HG03097 (cell line): ENCODE measurements at regions not wholly inside any gene's neighbourhood (a gene's known extent, or its start where the extent isn't known, plus 50 kb on each side); places are given as distances from the start of the nearest gene placed in this dataset.
"Not testable (repeated sequence)": the region's sequence is repeated elsewhere in the genome, so short reads cannot be mapped to it uniquely, and the experiment has no call there.

Source experiments
- ATAC-seq: cut with Tn5 transposase; IDR thresholded peaks from one replicate; pipeline ENCODE4 v1.9.1; 2021; ENCODE audit not compliant: unreplicated experiment, low FRiP score

GRCh38 chr1:232422898-232423297 lies 207.0 kb downstream of the SIPA1L2 start:
- no peak for ATAC-seq

- no peak for ATAC-seq
Measured at GRCh38 chr1:232422098-232422497, 207.8 kb downstream of the SIPA1L2 start.

GRCh38 chr1:232421143-232421796 lies 208.7 kb downstream of the SIPA1L2 start:
- ATAC-seq = no peak

- no peak for ATAC-seq
Measured at GRCh38 chr1:232417636-232418248, 212.2 kb downstream of the SIPA1L2 start.

- no peak for ATAC-seq
Measured at GRCh38 chr1:232416026-232416568, 213.8 kb downstream of the SIPA1L2 start.

GRCh38 chr1:232415481-232415880 lies 214.5 kb downstream of the SIPA1L2 start:
- ATAC-seq = not testable (repeated sequence)

GRCh38 chr1:232414100-232414499 lies 215.8 kb downstream of the SIPA1L2 start:
- no peak for ATAC-seq

GRCh38 chr1:232413674-232414073 lies 216.3 kb downstream of the SIPA1L2 start:
- no peak for ATAC-seq

GRCh38 chr1:232409584-232409983 lies 220.3 kb downstream of the SIPA1L2 start:
- ATAC-seq = no peak

- ATAC-seq = no peak
Measured at GRCh38 chr1:232407120-232407519, 222.8 kb downstream of the SIPA1L2 start.

GRCh38 chr1:232405781-232406180 lies 224.2 kb downstream of the SIPA1L2 start:
- ATAC-seq = no peak

GRCh38 chr1:232404981-232405731 lies 224.8 kb downstream of the SIPA1L2 start:
- no peak for ATAC-seq

- no peak for ATAC-seq
Measured at GRCh38 chr1:232404227-232404626, 225.7 kb downstream of the SIPA1L2 start.

GRCh38 chr1:232403017-232403714 lies 226.8 kb downstream of the SIPA1L2 start:
- no peak for ATAC-seq

GRCh38 chr1:232398823-232399222 lies 231.1 kb downstream of the SIPA1L2 start:
- ATAC-seq = no peak

- ATAC-seq = no peak
Measured at GRCh38 chr1:232393444-232394146, 236.3 kb downstream of the SIPA1L2 start.

GRCh38 chr1:232393010-232393409 lies 236.9 kb downstream of the SIPA1L2 start:
- ATAC-seq = no peak

GRCh38 chr1:232390590-232390989 lies 239.3 kb downstream of the SIPA1L2 start:
- no peak for ATAC-seq

- no peak for ATAC-seq
Measured at GRCh38 chr1:232389744-232390143, 240.2 kb downstream of the SIPA1L2 start.

- ATAC-seq = no peak
Measured at GRCh38 chr1:232388363-232388762, 241.6 kb downstream of the SIPA1L2 start.
